PC-3 (cell line): ENCODE measurements at regions not wholly inside any gene's neighbourhood (a gene's known extent, or its start where the extent isn't known, plus 50 kb on each side); places are given as distances from the start of the nearest gene placed in this dataset.

ENCODE experiments used
- ATAC-seq: fragments of 200-7000 bp; cut with Tn5 transposase; 2 replicates; pipeline ENCODE4 v1.9.1; 2020; ENCODE audit warnings: mild to moderate bottlenecking, moderate library complexity
- BruUV-seq: library from RNA; stranded (reverse); fragments of 400-500 nt; replicated peaks from 2 replicates; lab custom pipeline; 2021; lab: Mats Ljungman, UMichigan
- CTCF ChIA-PET: fragments of 300-600 bp; sonication (Branson Sonifier 250); formaldehyde crosslinking; loops from one replicate; lab custom pipeline; 2022; ENCODE audit warnings: antibody characterized with exemption; lab: Charles Lee
- POLR2A ChIA-PET: fragments of 300-600 bp; sonication (Branson Sonifier 250); formaldehyde crosslinking; loops from one replicate; lab custom pipeline; 2022; ENCODE audit warnings: antibody characterized with exemption; ENCODE audit not compliant: unreplicated experiment; lab: Charles Lee
- DNase-seq: peaks from one replicate; pipeline ENCODE4 v3.0.0-alpha.2; 2015
- H2AFZ ChIP-seq: fragments of 300-600 bp; sonication (generic); 2 replicates; pipeline ENCODE4 v1.6.0; 2016; ENCODE audit warnings: antibody characterized with exemption, low read length
- H3F3A ChIP-seq: fragments of 300-600 bp; sonication (generic); one replicate; pipeline ENCODE4 v1.6.0; 2017; ENCODE audit warnings: antibody characterized with exemption, low read length, control low read depth, mild to moderate bottlenecking; ENCODE audit not compliant: unreplicated experiment
- H3K27ac ChIP-seq: fragments of 300-600 bp; sonication (generic); 2 replicates; pipeline ENCODE4 v1.5.1; 2016; ENCODE audit warnings: mild to moderate bottlenecking, low read length
- H3K27me3 ChIP-seq: fragments of 300-600 bp; sonication (generic); 2 replicates; pipeline ENCODE4 v1.6.1; 2016; ENCODE audit warnings: low read length, mixed read lengths
- H3K36me3 ChIP-seq: fragments of 300-600 bp; sonication (generic); 2 replicates; pipeline ENCODE4 v1.6.1; 2016; ENCODE audit warnings: low read depth, mixed run types, low read length, mixed read lengths
- H3K4me1 ChIP-seq: fragments of 300-600 bp; sonication (generic); 2 replicates; pipeline ENCODE4 v1.5.1; 2016; ENCODE audit warnings: low read length; ENCODE audit not compliant: insufficient read depth
- H3K4me2 ChIP-seq: fragments of 300-600 bp; sonication (generic); 2 replicates; pipeline ENCODE4 v1.6.0; 2016; ENCODE audit warnings: low read length
- H3K4me3 ChIP-seq: fragments of 300-600 bp; sonication (generic); 2 replicates; pipeline ENCODE4 v1.5.1; 2016; ENCODE audit warnings: mild to moderate bottlenecking, low read length, mixed read lengths
- H3K79me2 ChIP-seq: fragments of 300-600 bp; sonication (generic); 2 replicates; pipeline ENCODE4 v1.6.1; 2017; ENCODE audit warnings: low read length, mixed read lengths
- H3K9ac ChIP-seq: fragments of 300-600 bp; sonication (generic); 2 replicates; pipeline ENCODE4 v1.6.0; 2016; ENCODE audit warnings: mild to moderate bottlenecking, low read length
- H3K9me2 ChIP-seq: fragments of 300-600 bp; sonication (generic); replicated peaks from 2 replicates; pipeline ENCODE4 v1.6.1; 2016; ENCODE audit warnings: mixed run types, low read length, mixed read lengths
- H3K9me3 ChIP-seq: fragments of 300-600 bp; sonication (generic); 2 replicates; pipeline ENCODE4 v1.6.1; 2016; ENCODE audit warnings: low read length, mixed read lengths
- H4K20me1 ChIP-seq: fragments of 300-600 bp; sonication (generic); 2 replicates; pipeline ENCODE4 v1.6.1; 2016; ENCODE audit warnings: low read length, mixed read lengths
- CTCF ChIP-seq: fragments of 300-600 bp; sonication (generic); conservative IDR thresholded peaks from 2 replicates; pipeline ENCODE4 v1.5.1; 2017; ENCODE audit warnings: antibody characterized with exemption, low read depth, mild to moderate bottlenecking, low read length
- EZH2 ChIP-seq: fragments of 300-600 bp; sonication (generic); IDR thresholded peaks from one replicate; pipeline ENCODE4 v1.6.1; 2017; ENCODE audit warnings: antibody characterized with exemption, mild to moderate bottlenecking, low read length; ENCODE audit not compliant: unreplicated experiment
- EZH2phosphoT487 ChIP-seq: fragments of 300-600 bp; sonication (generic); IDR thresholded peaks from 2 replicates; pipeline ENCODE4 v1.6.1; 2018; ENCODE audit warnings: mild to moderate bottlenecking, antibody characterized with exemption, low read length, borderline replicate concordance
- intact Hi-C: fragments of 100-400 bp; cut with micrococcal nuclease; formaldehyde crosslinking; loops from 2 replicates; pipeline ENCODE4 v1.9.0; 2023

- H3K9me3 ChIP-seq, result no peaks in the 10 kb centered on the region
- intact Hi-C loops, result no loop called here
These were observed 86.1 kb upstream of the PTPN3 start for GRCh38 chr9:109584205-109584604.

GRCh38 chr9:109585796-109586195, 87.7 kb upstream of the PTPN3 start:
- no peak overlapping the region for H3K4me3 ChIP-seq
- no peak overlapping the region for H3K27ac ChIP-seq
- no peaks in the 10 kb centered on the region for H3K4me1 ChIP-seq
- no peaks in the 10 kb centered on the region for H3K9me2 ChIP-seq
- ATAC-seq (no peak), DNase-seq (no peak)
- no peak overlapping the region for H3K4me2 ChIP-seq
- no peak overlapping the region for H2AFZ ChIP-seq
- ChIA-PET CTCF (interaction anchor here (0.6 kb wide), 1 partner anchor 14 kb away, joined by 3 read pairs; no protein-coding TSS in a partner anchor), POLR2A (interaction anchor here (0.6 kb wide), 1 partner anchor 14 kb away, joined by 3 read pairs; no protein-coding TSS in a partner anchor)
- H3F3A ChIP-seq, result no peaks in the 10 kb centered on the region
- TF ChIP-seq CTCF (no peak), EZH2 (no peak), EZH2phosphoT487 (no peak)
- no peaks in the 10 kb centered on the region for H4K20me1 ChIP-seq
- intact Hi-C loops, result no loop called here
- no TSS peak for BruUV-seq
- H3K9ac ChIP-seq, result no peak overlapping the region
- no peaks in the 10 kb centered on the region for H3K36me3 ChIP-seq
- no peaks in the 10 kb centered on the region for H3K27me3 ChIP-seq
- H3K9me3 ChIP-seq, result no peaks in the 10 kb centered on the region
- no peaks in the 10 kb centered on the region for H3K79me2 ChIP-seq

More at GRCh38 chr9:109584205-109584604, 86.1 kb upstream of the PTPN3 start:
- ChIA-PET POLR2A (no interaction called here), CTCF (no interaction called here)
- no TSS peak for BruUV-seq
- Histone ChIP-seq H2AFZ (no peak overlapping the region), H3K27me3 (no peaks in the 10 kb centered on the region), H3K9me2 (no peaks in the 10 kb centered on the region), H3K27ac (no peak overlapping the region), H3K4me3 (no peak overlapping the region), H3K9ac (no peak overlapping the region), H3K4me1 (no peaks in the 10 kb centered on the region), H3K4me2 (no peak overlapping the region), H4K20me1 (no peaks in the 10 kb centered on the region), H3K36me3 (no peaks in the 10 kb centered on the region), H3F3A (no peaks in the 10 kb centered on the region), H3K79me2 (no peaks in the 10 kb centered on the region)
- ATAC-seq (no peak), DNase-seq (no peak)
- TF ChIP-seq EZH2 (no peak), CTCF (no peak), EZH2phosphoT487 (no peak)

- no peaks in the 10 kb centered on the region for H3K4me1 ChIP-seq
- no peaks in the 10 kb centered on the region for H3K79me2 ChIP-seq
- H3K4me3 ChIP-seq, result no peak overlapping the region
- ATAC-seq (no peak), DNase-seq (no peak)
- ChIA-PET POLR2A (no interaction called here), CTCF (no interaction called here)
- no peak overlapping the region for H3K27ac ChIP-seq
- BruUV-seq, result no TSS peak
- no peaks in the 10 kb centered on the region for H3F3A ChIP-seq
- H3K9me2 ChIP-seq, result no peaks in the 10 kb centered on the region
- H3K4me2 ChIP-seq, result no peak overlapping the region
- TF ChIP-seq EZH2phosphoT487 (no peak), EZH2 (no peak), CTCF (no peak)
- H3K36me3 ChIP-seq, result no peaks in the 10 kb centered on the region
- intact Hi-C loops, result no loop called here
- H3K27me3 ChIP-seq, result no peaks in the 10 kb centered on the region
- no peak overlapping the region for H3K9ac ChIP-seq
- H4K20me1 ChIP-seq, result no peaks in the 10 kb centered on the region
- H2AFZ ChIP-seq, result no peak overlapping the region
- no peaks in the 10 kb centered on the region for H3K9me3 ChIP-seq
These were observed 88.9 kb upstream of the PTPN3 start for GRCh38 chr9:109586993-109587392.
